Neural cell (in vitro differentiated cells): ENCODE measurements at regions not wholly inside any gene's neighbourhood (a gene's known extent, or its start where the extent isn't known, plus 50 kb on each side); places are given as distances from the start of the nearest gene placed in this dataset.
A peak's percentile ranks its signal among the peaks of the same experiment; 100 is the strongest.

Experiments used
- H2AFZ ChIP-seq: fragments of 200-600, 300-800 bp; sonication (generic), shearing (Covaris generic); 2 replicates; pipeline ENCODE4 v1.6.0; 2014; ENCODE audit warnings: low read depth, mild to moderate bottlenecking, antibody characterized with exemption, low read length, moderate library complexity
- H3F3A ChIP-seq: fragments of 200-600 bp; shearing (Covaris generic); 2 replicates; pipeline ENCODE4 v1.6.1; 2016; ENCODE audit warnings: mild to moderate bottlenecking, moderate library complexity, mixed read lengths, antibody characterized with exemption, low read length; ENCODE audit not compliant: insufficient read depth, poor library complexity, severe bottlenecking
- H3K27ac ChIP-seq: fragments of 200-600, 300-800 bp; sonication (generic), shearing (Covaris generic); 2 replicates; pipeline ENCODE4 v1.5.1; 2014; ENCODE audit warnings: mild to moderate bottlenecking, low read length, moderate library complexity
- H3K27me3 ChIP-seq: fragments of 300-800, 200-600 bp; sonication (generic), shearing (Covaris generic); 2 replicates; pipeline ENCODE4 v1.6.0; 2014; ENCODE audit warnings: mild to moderate bottlenecking, low read depth, low read length, moderate library complexity; ENCODE audit not compliant: insufficient read depth
- H3K36me3 ChIP-seq: fragments of 300-800, 200-600 bp; sonication (generic), shearing (Covaris generic); 2 replicates; pipeline ENCODE4 v1.5.1; 2014; ENCODE audit warnings: mild to moderate bottlenecking, antibody characterized with exemption, low read length, moderate library complexity; ENCODE audit not compliant: insufficient read depth
- H3K4me2 ChIP-seq: fragments of 300-800, 200-600 bp; sonication (generic), shearing (Covaris generic); 2 replicates; pipeline ENCODE4 v1.6.0; 2014; ENCODE audit warnings: mild to moderate bottlenecking, low read length
- H3K4me3 ChIP-seq: fragments of 300-800, 200-600 bp; sonication (generic), shearing (Covaris generic); 2 replicates; pipeline ENCODE4 v1.5.1; 2014; ENCODE audit warnings: mild to moderate bottlenecking, low read length, moderate library complexity
- H3K79me2 ChIP-seq: fragments of 200-600 bp; shearing (Covaris generic); replicated peaks from 2 replicates; pipeline ENCODE4 v1.6.0; 2014; ENCODE audit warnings: mild to moderate bottlenecking, low read length, moderate library complexity; ENCODE audit not compliant: insufficient read depth
- H3K9ac ChIP-seq: fragments of 300-800, 200-600 bp; sonication (generic), shearing (Covaris generic); 2 replicates; pipeline ENCODE4 v1.6.1; 2016; ENCODE audit warnings: mild to moderate bottlenecking, low read length, mixed read lengths
- H3K9me2 ChIP-seq: fragments of 200-600 bp; shearing (Covaris generic); 2 replicates; pipeline ENCODE4 v1.6.1; 2016; ENCODE audit warnings: mild to moderate bottlenecking, low read length, mixed read lengths; ENCODE audit not compliant: insufficient read depth
- H3K9me3 ChIP-seq: fragments of 200-600, 300-800 bp; sonication (generic), shearing (Covaris generic); 2 replicates; pipeline ENCODE4 v1.6.1; 2016; ENCODE audit warnings: mild to moderate bottlenecking, mixed run types, low read length, moderate library complexity, mixed read lengths
- H4K20me1 ChIP-seq: fragments of 200-600 bp; shearing (Covaris generic); 2 replicates; pipeline ENCODE4 v1.6.1; 2016; ENCODE audit warnings: mild to moderate bottlenecking, mixed run types; ENCODE audit not compliant: insufficient read depth
- EP300 ChIP-seq: fragments of 450-650 bp; conservative IDR thresholded peaks from 2 replicates; pipeline ENCODE4 v1.6.1; 2014; ENCODE audit warnings: antibody characterized with exemption, mild to moderate bottlenecking, moderate library complexity; ENCODE audit not compliant: poor library complexity, severe bottlenecking
- EZH2 ChIP-seq: fragments of 200-600, 300-800 bp; shearing (Covaris generic), sonication (generic); IDR thresholded peaks from 2 replicates; pipeline ENCODE4 v1.6.1; 2014; ENCODE audit warnings: antibody characterized with exemption, low read length, borderline replicate concordance, mild to moderate bottlenecking; ENCODE audit not compliant: insufficient read depth, poor library complexity, severe bottlenecking
- MXI1 ChIP-seq: fragments of 450-650 bp; conservative IDR thresholded peaks from 2 replicates; pipeline ENCODE4 v1.6.1; 2014; ENCODE audit warnings: antibody characterized with exemption, mild to moderate bottlenecking; ENCODE audit not compliant: poor library complexity, severe bottlenecking
- POLR2AphosphoS5 ChIP-seq: IDR thresholded peaks from 2 replicates; pipeline ENCODE4 v1.6.1; 2012
- RAD21 ChIP-seq: fragments of 450-650 bp; conservative IDR thresholded peaks from 2 replicates; pipeline ENCODE4 v1.6.1; 2014; ENCODE audit warnings: antibody characterized with exemption, mild to moderate bottlenecking, moderate library complexity
- SMC3 ChIP-seq: fragments of 450-650 bp; conservative IDR thresholded peaks from 2 replicates; pipeline ENCODE4 v1.6.1; 2014; ENCODE audit warnings: antibody characterized with exemption, mild to moderate bottlenecking, moderate library complexity; ENCODE audit not compliant: poor library complexity
- TAF1 ChIP-seq: IDR thresholded peaks from 2 replicates; pipeline ENCODE4 v1.6.1; 2012; ENCODE audit warnings: low read depth
- TF ChIP-seq, protein P1 (sequence below): IDR thresholded peaks from 2 replicates; pipeline ENCODE4 v1.6.1; 2012; ENCODE audit warnings: borderline replicate concordance
- TF ChIP-seq, protein P2 (sequence below): fragments of 450-650 bp; IDR thresholded peaks from 2 replicates; pipeline ENCODE4 v1.5.1; 2014; ENCODE audit warnings: antibody characterized with exemption, mild to moderate bottlenecking, moderate library complexity; ENCODE audit not compliant: poor library complexity, severe bottlenecking

DNA sequence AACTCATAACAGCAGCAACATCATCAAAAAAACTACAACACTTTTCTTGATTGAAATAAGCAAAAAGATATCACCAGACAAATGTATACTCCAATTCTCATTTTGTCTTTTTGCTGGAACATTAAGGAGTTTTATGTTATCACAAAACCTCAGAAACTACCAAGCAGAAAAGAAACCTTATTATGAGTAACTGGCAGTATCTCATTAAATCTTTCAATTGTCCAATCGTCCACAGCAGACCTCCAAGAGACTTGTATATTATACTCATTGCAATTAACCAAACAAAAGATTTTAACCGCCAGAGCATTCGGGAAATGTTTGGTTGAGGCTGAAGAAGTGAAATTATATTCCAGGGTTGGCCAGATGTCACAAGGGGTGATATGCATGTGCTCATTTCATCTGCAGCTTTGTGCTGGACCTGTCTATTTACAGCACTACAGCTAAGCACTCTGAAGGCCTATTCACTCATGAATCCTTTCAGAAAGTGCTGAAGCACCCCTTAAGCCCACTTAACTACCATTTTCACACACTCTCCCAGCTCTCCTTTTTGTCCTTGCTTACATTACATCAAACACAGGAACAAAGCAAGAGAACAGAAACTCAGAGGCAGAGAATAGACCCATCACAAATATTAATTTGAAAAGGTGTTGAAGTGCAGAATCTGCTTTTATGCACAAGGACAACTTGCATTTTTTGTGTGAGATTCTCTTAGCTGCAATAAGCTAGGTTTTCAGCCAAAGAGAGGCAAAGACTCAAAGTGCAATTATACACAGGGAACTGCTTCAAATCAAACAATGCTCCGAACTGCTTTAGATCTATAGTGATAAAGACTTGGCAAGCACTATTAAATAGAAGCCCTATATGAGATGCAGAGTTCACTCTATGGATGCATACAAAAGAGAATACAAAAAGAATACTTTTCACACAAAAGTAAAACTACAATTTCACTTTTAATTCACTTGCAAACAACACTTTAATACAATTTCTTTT is 150.4 kb upstream of the POU5F2 start:
- no peak overlapping the region for H3K4me3 ChIP-seq
- H3K4me2 ChIP-seq = peak overlapping the region; percentile 32
- H4K20me1 ChIP-seq = no peaks in the 10 kb centered on the region
- H2AFZ ChIP-seq = no peak overlapping the region
- no peaks in the 10 kb centered on the region for H3F3A ChIP-seq
- H3K9me2 ChIP-seq = no peaks in the 10 kb centered on the region
- H3K9me3 ChIP-seq = no peaks in the 10 kb centered on the region
- H3K27me3 ChIP-seq = peaks cover 8% of the 10 kb centered on the region
- no peaks in the 10 kb centered on the region for H3K79me2 ChIP-seq
- no peaks in the 10 kb centered on the region for H3K36me3 ChIP-seq
- no peak overlapping the region for H3K9ac ChIP-seq
- TF ChIP-seq POLR2AphosphoS5 = peak; percentile 47
- no peak for TF ChIP-seq MXI1
- no peak for TF ChIP-seq RAD21
- no peak for TF ChIP-seq TAF1
- TF ChIP-seq EP300 = peak; percentile 43
- TF ChIP-seq SMC3 = no peak
- TF ChIP-seq, protein P1, sequence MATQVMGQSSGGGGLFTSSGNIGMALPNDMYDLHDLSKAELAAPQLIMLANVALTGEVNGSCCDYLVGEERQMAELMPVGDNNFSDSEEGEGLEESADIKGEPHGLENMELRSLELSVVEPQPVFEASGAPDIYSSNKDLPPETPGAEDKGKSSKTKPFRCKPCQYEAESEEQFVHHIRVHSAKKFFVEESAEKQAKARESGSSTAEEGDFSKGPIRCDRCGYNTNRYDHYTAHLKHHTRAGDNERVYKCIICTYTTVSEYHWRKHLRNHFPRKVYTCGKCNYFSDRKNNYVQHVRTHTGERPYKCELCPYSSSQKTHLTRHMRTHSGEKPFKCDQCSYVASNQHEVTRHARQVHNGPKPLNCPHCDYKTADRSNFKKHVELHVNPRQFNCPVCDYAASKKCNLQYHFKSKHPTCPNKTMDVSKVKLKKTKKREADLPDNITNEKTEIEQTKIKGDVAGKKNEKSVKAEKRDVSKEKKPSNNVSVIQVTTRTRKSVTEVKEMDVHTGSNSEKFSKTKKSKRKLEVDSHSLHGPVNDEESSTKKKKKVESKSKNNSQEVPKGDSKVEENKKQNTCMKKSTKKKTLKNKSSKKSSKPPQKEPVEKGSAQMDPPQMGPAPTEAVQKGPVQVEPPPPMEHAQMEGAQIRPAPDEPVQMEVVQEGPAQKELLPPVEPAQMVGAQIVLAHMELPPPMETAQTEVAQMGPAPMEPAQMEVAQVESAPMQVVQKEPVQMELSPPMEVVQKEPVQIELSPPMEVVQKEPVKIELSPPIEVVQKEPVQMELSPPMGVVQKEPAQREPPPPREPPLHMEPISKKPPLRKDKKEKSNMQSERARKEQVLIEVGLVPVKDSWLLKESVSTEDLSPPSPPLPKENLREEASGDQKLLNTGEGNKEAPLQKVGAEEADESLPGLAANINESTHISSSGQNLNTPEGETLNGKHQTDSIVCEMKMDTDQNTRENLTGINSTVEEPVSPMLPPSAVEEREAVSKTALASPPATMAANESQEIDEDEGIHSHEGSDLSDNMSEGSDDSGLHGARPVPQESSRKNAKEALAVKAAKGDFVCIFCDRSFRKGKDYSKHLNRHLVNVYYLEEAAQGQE = peak; percentile 58
- TF ChIP-seq, protein P2, sequence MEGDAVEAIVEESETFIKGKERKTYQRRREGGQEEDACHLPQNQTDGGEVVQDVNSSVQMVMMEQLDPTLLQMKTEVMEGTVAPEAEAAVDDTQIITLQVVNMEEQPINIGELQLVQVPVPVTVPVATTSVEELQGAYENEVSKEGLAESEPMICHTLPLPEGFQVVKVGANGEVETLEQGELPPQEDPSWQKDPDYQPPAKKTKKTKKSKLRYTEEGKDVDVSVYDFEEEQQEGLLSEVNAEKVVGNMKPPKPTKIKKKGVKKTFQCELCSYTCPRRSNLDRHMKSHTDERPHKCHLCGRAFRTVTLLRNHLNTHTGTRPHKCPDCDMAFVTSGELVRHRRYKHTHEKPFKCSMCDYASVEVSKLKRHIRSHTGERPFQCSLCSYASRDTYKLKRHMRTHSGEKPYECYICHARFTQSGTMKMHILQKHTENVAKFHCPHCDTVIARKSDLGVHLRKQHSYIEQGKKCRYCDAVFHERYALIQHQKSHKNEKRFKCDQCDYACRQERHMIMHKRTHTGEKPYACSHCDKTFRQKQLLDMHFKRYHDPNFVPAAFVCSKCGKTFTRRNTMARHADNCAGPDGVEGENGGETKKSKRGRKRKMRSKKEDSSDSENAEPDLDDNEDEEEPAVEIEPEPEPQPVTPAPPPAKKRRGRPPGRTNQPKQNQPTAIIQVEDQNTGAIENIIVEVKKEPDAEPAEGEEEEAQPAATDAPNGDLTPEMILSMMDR = no peak
- no peak for TF ChIP-seq EZH2
- peak overlapping the region; percentile 16 for H3K27ac ChIP-seq

DNA sequence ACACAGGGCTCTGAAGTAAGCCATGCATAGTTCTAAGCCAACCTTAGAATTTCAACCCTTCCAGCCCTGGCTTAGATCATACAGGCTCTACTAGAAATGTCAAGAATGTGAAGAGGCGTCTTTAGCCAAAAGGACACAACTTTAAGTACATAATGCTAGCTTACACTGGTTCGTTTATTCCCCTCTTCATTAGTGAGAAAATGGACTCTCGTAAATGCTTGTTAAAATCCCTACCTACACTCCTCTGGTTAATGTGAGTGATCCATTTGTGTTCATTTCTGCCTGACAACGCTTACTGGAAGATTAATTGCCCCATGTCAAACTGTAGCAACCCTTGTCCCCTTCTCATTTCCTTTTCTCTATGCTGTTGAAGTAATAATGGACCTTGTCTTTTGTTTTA is 149.3 kb upstream of the POU5F2 start:
- Histone ChIP-seq H3K4me2 (no peak overlapping the region), H3K27me3 (no peaks in the 10 kb centered on the region), H3K36me3 (no peaks in the 10 kb centered on the region), H3K4me3 (no peak overlapping the region), H3K9me2 (no peaks in the 10 kb centered on the region), H4K20me1 (no peaks in the 10 kb centered on the region), H2AFZ (no peak overlapping the region), H3K9ac (no peak overlapping the region), H3K9me3 (no peaks in the 10 kb centered on the region), H3F3A (no peaks in the 10 kb centered on the region), H3K27ac (no peak overlapping the region), H3K79me2 (no peaks in the 10 kb centered on the region)
- TF ChIP-seq MXI1 (no peak), EZH2 (no peak), EP300 (no peak), TAF1 (no peak), RAD21 (no peak), SMC3 (no peak), POLR2AphosphoS5 (no peak)
- TF ChIP-seq, protein P1 = no peak
- TF ChIP-seq, protein P2 = no peak
